ENCODE measurements at regions not wholly inside any gene's neighbourhood (a gene's known extent, or its start where the extent isn't known, plus 50 kb on each side); places are given as distances from the start of the nearest gene placed in this dataset.
"Not testable (repeated sequence)": the region's sequence is repeated elsewhere in the genome, so short reads cannot be mapped to it uniquely, and the experiment has no call there.

DNA sequence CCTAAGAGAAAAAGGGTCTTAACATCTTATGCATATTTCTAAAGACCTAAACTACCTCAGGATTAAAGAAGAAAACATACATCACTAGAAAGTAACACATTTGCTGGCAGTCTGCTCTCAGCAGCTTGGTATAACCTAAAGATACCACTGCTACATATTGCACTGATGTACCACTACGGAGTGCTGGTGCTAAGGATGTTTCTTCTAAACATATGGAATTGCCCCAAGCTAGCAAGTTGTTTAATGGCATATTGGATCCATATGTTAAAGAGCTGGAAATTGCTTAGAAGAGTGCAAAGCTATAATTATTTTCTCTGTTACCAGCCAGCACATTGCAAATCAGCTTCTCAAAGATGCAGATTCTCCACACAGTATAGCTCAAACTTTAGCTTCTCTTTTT lies 436.5 kb upstream of the GALNTL6 start:
- Mint-ChIP-seq H3K36me3 (ENCODE audit: insufficient read depth in 2 of 2) (no peaks in the 10 kb centered on the region), H3K4me3 (no peak overlapping the region), H3K4me1 (ENCODE audit: low read depth) (no peaks in the 10 kb centered on the region), H3K9me3 (peaks cover 0 to under 1% of the 10 kb centered on the region in 2 donors), H3K27me3 (ENCODE audit: low read depth) (no peaks in the 10 kb centered on the region), H3K27ac (no peak overlapping the region)
- ATAC-seq (replicated peaks in 1 of 2): no peak
- DNase-seq: no peak

DNA sequence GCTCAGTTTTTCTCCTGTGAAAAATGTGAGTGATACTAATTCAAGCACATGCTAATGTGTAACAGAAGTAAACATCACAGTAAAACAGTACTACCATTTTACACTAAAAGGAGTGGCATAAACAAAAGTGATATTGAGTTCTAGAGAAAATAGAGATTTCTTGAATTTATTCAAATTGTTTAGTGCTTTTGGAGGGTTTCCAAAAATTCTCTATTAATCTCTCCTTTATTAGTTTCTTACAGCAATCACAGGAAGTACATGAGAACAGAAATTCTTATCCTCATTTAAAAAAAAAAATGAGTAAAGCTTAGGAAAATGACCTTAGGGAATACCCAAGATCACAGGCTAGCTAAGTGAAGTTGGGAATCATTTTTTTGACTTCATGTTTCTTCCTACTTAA lies 459.7 kb upstream of the GALNTL6 start:
- Mint-ChIP-seq H3K27me3 (ENCODE audit: low read depth) (no peaks in the 10 kb centered on the region), H3K27ac (no peak overlapping the region)

DNA sequence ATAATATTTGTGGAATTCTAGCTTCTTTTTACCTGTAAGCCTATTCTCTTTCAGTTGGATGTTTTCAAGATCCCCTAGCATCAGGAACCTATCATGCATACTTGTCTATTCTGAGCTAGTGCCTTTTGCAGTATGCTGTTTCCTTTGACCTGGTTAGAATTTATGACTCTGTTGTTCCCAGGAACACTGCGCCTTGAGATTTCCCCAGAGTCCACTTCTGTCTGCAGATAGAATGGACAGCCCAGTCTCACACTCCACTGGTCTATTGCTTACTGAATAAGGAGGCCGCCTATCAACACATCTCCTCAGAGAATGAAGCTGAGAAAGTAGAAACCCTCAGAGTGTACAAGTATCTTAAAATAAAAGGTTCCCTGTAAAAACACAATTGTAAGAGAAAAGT lies 465.1 kb upstream of the GALNTL6 start:
- Mint-ChIP-seq H3K4me3 (no peak overlapping the region), H3K36me3 (ENCODE audit: insufficient read depth in 2 of 2) (no peaks in the 10 kb centered on the region)
- ATAC-seq (replicated peaks in 1 of 2): no peak

More for the DNA sequence above, 459.7 kb upstream of the GALNTL6 start:
- Mint-ChIP-seq H3K36me3 (ENCODE audit: insufficient read depth in 2 of 2) (peaks cover 0 to 4% of the 10 kb centered on the region in 2 donors), H3K9me3 (peaks cover 7 to 17% of the 10 kb centered on the region in 2 donors), H3K4me3 (no peak overlapping the region), H3K4me1 (ENCODE audit: low read depth) (no peaks in the 10 kb centered on the region)
- DNase-seq (no peak), ATAC-seq (replicated peaks in 1 of 2) (no peak)

DNA sequence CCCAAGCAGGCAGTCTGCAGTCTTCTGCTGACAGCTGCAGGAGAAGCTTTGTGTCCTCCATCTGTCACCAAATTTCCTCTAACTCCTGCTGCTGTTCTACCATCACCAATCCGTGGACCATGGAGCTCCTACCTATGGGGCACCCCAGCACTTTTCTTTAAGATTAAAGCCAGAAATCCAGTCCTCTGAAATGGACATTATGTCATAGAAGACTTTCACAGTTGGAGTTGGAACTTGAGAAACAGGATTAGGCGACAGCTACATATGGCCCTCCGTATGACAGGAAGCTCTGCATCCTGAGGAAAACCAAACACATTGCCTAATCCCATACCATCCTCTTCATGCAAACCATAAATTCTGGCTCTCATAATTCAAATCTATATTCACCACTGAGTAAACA lies 470.6 kb upstream of the GALNTL6 start:
- Mint-ChIP-seq H3K27me3 (ENCODE audit: low read depth) (no peaks in the 10 kb centered on the region), H3K4me1 (ENCODE audit: low read depth) (no peaks in the 10 kb centered on the region), H3K4me3 (no peak overlapping the region), H3K9me3 (peaks cover 0 to 2% of the 10 kb centered on the region in 2 donors), H3K36me3 (ENCODE audit: insufficient read depth in 2 of 2) (no peaks in the 10 kb centered on the region), H3K27ac (no peak overlapping the region)
- DNase-seq (no peak), ATAC-seq (replicated peaks in 1 of 2) (no peak)

More for the DNA sequence above, 465.1 kb upstream of the GALNTL6 start:
- H3K9me3 Mint-ChIP-seq: no peaks in the 10 kb centered on the region
- no peak overlapping the region for H3K27ac Mint-ChIP-seq
- no peak for DNase-seq
- no peaks in the 10 kb centered on the region for H3K4me1 Mint-ChIP-seq (ENCODE audit: low read depth)
- H3K27me3 Mint-ChIP-seq (ENCODE audit: low read depth): no peaks in the 10 kb centered on the region

DNA sequence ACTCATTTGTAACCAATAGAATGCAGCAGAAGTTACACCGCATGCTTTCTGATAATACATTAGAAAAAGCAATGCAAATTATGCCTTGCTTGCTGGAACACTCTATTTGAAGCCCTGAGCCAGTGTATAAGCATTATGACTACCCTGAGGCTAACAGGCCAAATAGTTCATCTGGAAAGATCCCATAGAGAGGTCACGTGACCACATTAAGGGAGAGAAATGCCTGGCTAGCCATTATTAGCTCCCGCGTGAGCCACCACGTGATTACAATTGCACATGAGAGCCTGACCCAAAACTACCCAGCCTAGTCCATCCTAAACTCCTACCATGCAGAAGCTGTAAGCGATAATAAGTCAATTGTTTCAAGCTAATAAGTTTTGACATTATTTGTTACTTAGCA lies 472.9 kb upstream of the GALNTL6 start:
- Mint-ChIP-seq H3K4me1 (ENCODE audit: low read depth) (no peaks in the 10 kb centered on the region), H3K4me3 (no peak overlapping the region), H3K27ac (no peak overlapping the region), H3K36me3 (ENCODE audit: insufficient read depth in 2 of 2) (no peaks in the 10 kb centered on the region), H3K9me3 (peaks cover 3 to 6% of the 10 kb centered on the region in 2 donors), H3K27me3 (ENCODE audit: low read depth) (no peaks in the 10 kb centered on the region)
- ATAC-seq (replicated peaks in 1 of 2) (no peak), DNase-seq (no peak)

DNA sequence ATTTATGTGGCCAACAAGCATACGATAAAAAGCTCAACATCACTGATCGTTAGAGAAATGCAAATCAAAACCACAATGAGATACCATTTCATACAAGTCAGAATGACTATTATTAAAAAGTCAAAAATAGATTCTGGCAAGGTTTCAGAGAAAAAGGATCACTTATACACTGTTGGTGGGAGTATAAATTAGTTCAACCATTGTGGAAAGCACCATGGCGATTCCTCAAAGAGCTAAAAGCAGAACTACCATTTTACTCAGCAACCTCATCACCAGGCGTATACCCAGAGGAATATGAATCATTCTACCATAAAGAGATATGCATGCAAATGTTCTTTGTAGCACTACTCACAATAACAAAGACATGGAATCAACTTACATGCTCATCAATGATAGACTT lies 478.7 kb upstream of the GALNTL6 start:
- no peak overlapping the region for H3K27ac Mint-ChIP-seq
- no peaks in the 10 kb centered on the region for H3K27me3 Mint-ChIP-seq (ENCODE audit: low read depth)
- no peaks in the 10 kb centered on the region for H3K36me3 Mint-ChIP-seq (ENCODE audit: insufficient read depth in 2 of 2)
- no peaks in the 10 kb centered on the region for H3K4me1 Mint-ChIP-seq (ENCODE audit: low read depth)
- ATAC-seq (replicated peaks in 1 of 2) (no peak), DNase-seq (no peak)
- H3K9me3 Mint-ChIP-seq: peaks cover 13 to 15% of the 10 kb centered on the region in 2 donors
- no peak overlapping the region for H3K4me3 Mint-ChIP-seq

DNA sequence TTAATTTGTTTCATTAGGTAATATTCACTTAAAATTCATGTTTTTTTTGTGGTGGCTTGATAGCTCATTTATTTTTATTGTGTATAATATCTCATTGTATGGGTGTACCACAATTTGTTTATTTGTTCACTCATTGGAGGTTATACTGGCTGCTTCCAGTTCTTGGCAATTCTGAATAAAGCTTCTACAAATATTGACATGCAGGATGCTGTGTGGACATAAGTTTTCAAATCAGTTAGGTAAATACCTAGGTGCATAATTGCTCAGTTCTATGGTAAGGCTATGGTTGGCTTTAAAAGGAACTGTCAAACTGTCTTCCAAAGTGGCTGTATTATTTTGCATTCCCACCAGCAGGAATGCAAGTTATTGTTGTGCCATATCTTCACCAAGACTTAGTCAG lies 504.5 kb upstream of the GALNTL6 start:
- ATAC-seq (replicated peaks in 1 of 2) (no peak), DNase-seq (no peak)
- peaks cover 7 to 12% of the 10 kb centered on the region in 2 donors for H3K9me3 Mint-ChIP-seq
- H3K36me3 Mint-ChIP-seq (ENCODE audit: insufficient read depth in 2 of 2): no peaks in the 10 kb centered on the region
- no peaks in the 10 kb centered on the region for H3K4me1 Mint-ChIP-seq (ENCODE audit: low read depth)
- H3K27ac Mint-ChIP-seq: no peak overlapping the region
- no peaks in the 10 kb centered on the region for H3K27me3 Mint-ChIP-seq (ENCODE audit: low read depth)
- H3K4me3 Mint-ChIP-seq: no peak overlapping the region

DNA sequence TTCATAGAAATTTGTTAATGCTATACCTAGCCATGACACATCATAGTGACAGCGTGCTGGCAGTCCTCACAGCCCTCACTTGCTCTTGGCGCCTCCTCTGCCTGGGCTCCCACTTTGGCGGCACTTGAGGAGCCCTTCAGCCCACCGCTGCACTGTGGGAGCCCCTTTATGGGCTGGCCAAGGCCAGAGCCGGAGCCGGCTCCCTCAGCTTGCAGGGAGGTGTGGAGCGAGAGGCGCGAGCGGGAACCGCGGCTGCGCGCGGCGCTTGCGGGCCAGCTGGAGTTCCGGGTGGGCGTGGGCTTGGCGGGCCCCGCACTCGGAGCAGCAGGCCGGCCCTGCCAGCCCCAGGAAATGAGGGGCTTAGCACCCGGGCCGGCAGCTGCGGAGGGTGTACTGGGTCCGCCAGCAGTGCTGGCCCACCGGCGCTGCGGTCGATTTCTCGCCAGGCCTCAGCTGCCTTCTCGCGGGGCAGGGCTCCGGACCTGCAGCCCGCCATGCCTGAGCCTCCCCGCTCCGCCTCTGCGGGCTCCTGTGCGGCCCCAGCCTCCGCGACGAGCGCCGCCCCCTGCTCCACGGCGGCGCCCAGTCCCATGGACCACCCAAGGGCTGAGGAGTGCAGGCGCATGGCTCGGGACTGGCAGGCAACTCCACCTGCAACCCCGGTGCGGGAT lies 515.0 kb upstream of the GALNTL6 start:
- not testable (repeated sequence) for H3K4me1 Mint-ChIP-seq (ENCODE audit: low read depth); H3K27me3 Mint-ChIP-seq (ENCODE audit: low read depth); H3K27ac Mint-ChIP-seq; ATAC-seq (replicated peaks in 1 of 2); H3K4me3 Mint-ChIP-seq; DNase-seq; H3K36me3 Mint-ChIP-seq (ENCODE audit: insufficient read depth in 2 of 2)
- peaks cover 10 to 11% of the 10 kb centered on the region in 2 donors for H3K9me3 Mint-ChIP-seq

DNA sequence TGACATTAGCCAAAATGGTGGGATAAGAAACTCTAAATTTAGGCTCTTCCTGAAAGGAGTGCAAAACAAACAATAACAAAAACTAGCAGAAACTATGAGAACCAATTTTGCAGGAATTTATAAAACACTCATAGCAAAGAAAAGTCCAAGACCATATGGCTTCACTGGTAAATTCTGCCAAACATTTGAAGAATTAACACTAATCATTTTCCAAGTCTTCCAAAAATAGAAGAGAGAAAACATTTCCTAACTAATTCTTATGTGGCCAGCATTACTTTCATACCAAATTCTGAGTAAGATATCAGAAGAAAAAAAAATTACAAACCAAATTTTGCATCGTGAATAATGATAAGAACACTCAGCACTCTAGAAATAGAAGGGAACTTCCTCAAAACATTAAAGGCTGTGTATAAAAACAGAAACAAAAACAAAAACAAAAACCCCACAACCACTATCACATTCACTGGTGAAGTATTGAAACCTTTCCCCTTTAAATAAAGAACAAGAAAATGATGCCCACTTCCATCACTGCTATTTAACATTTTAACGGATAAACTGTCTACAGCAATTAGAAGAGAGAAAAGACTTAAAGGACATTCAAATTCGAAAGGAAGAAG lies 524.3 kb upstream of the GALNTL6 start:
- no peak for DNase-seq
- Mint-ChIP-seq H3K4me1 (ENCODE audit: low read depth) (no peaks in the 10 kb centered on the region), H3K9me3 (peaks cover 0 to 5% of the 10 kb centered on the region in 2 donors), H3K27ac (no peak overlapping the region), H3K36me3 (ENCODE audit: insufficient read depth in 2 of 2) (no peaks in the 10 kb centered on the region), H3K27me3 (ENCODE audit: low read depth) (no peaks in the 10 kb centered on the region), H3K4me3 (no peak overlapping the region)
- ATAC-seq (replicated peaks in 1 of 2): no peak

DNA sequence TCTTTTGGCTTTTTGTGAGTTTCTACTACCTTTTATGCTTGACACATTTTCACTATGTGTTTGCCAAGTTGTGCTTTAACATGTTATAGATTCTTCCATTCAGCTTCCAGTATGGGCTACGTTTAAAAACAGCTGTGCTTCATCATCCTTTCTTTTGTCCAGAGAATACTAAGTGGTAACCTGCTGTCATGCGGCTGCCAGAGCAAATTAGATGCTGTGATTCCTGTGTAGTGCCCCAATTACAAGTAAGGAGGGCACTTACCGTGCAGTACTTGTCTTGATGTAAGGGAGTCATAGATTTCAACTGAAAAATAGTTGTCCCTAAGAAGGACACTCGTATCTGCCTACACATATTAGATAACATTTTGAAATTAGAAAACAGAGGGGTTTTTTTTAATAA lies 531.8 kb upstream of the GALNTL6 start:
- ATAC-seq (replicated peaks in 1 of 2): no peak
- Mint-ChIP-seq H3K4me1 (ENCODE audit: low read depth) (no peaks in the 10 kb centered on the region), H3K27ac (no peak overlapping the region), H3K36me3 (ENCODE audit: insufficient read depth in 2 of 2) (no peaks in the 10 kb centered on the region), H3K4me3 (no peak overlapping the region), H3K27me3 (ENCODE audit: low read depth) (no peaks in the 10 kb centered on the region), H3K9me3 (peaks cover 0 to 6% of the 10 kb centered on the region in 2 donors)
- DNase-seq: no peak

DNA sequence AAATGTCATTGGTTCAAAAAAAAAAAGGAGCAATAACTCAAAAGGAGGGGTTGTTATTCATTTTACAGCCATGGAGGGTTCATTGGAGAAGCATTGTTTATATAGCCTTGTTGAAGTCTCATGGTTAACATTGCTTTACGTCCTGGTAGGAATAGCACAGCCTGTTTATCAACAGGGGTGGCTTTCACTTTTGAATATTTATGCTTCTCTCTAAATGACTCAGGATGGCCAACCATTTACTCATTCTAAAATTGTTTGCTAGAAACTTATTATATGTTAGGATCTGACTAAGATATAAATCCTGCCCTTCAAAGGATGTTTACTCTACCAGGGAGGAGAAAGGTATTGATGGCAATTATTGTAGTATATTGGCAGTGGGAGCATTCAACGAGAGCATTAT lies 534.1 kb upstream of the GALNTL6 start:
- Mint-ChIP-seq H3K4me1 (ENCODE audit: low read depth) (no peaks in the 10 kb centered on the region), H3K27me3 (ENCODE audit: low read depth) (no peaks in the 10 kb centered on the region), H3K9me3 (peaks cover 0 to 10% of the 10 kb centered on the region in 2 donors), H3K36me3 (ENCODE audit: insufficient read depth in 2 of 2) (no peaks in the 10 kb centered on the region), H3K4me3 (no peak overlapping the region), H3K27ac (no peak overlapping the region)
- ATAC-seq (replicated peaks in 1 of 2) (no peak), DNase-seq (no peak)

DNA sequence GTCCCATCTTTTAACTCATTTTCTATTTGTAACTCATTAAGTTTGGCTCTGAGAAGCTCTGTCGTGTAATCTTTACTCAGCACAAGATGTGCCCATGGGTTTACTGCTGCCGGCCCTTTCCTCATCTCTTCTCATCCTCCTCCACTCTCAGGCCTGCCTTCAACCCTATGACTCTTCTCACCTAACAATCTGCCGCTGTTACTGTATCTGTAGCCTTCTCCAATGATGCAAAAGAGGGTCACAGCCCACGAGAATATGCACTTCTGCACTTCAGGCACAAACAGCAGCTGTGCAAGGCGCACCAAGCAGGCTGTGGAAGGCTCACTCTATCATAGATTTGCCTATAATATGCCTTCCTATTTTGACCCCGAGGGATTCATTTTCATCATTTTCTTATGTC lies 546.5 kb upstream of the GALNTL6 start:
- Mint-ChIP-seq H3K27ac (no peak overlapping the region), H3K27me3 (ENCODE audit: low read depth) (no peaks in the 10 kb centered on the region), H3K9me3 (peaks cover 3 to 9% of the 10 kb centered on the region in 2 donors), H3K4me1 (ENCODE audit: low read depth) (no peaks in the 10 kb centered on the region), H3K4me3 (no peak overlapping the region), H3K36me3 (ENCODE audit: insufficient read depth in 2 of 2) (no peaks in the 10 kb centered on the region)
- ATAC-seq (replicated peaks in 1 of 2) (no peak), DNase-seq (no peak)

DNA sequence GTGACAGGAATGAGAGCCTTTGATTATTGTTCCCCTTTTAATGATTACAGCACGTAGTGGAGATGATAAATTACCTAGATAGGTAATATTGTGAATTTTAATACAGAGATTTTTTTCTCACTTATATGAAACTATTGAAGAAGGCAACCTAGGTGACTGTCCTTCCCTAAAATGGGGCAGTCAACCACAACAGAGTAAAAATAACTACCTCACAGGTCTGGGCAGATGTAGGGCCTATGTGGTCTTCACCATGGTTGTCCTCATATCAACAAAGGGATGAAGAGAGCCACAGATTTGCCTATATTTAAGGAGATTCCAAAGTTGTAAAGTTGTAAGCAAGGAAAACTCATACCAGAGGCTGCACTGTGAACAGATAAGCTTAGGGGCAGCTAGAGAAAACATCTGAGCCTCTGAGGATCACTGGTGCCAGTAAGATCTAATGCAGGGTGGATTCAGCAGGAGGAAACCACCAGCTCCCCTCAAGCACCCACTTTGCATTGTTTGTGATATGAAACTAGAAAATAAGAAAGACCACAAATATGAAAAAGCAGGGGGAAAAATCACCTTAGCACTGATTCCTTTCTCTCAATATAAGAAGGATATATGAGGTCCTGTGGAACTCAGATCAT lies 547.9 kb upstream of the GALNTL6 start:
- DNase-seq (no peak), ATAC-seq (replicated peaks in 1 of 2) (no peak)
- no peaks in the 10 kb centered on the region for H3K27me3 Mint-ChIP-seq (ENCODE audit: low read depth)
- no peaks in the 10 kb centered on the region for H3K4me1 Mint-ChIP-seq (ENCODE audit: low read depth)
- H3K27ac Mint-ChIP-seq: no peak overlapping the region
- no peak overlapping the region for H3K4me3 Mint-ChIP-seq
- peaks cover 0 to 1% of the 10 kb centered on the region in 2 donors for H3K36me3 Mint-ChIP-seq (ENCODE audit: insufficient read depth in 2 of 2)
- peaks cover 6 to 7% of the 10 kb centered on the region in 2 donors for H3K9me3 Mint-ChIP-seq
